ENCODE measurements at regions not wholly inside any gene's neighbourhood (a gene's known extent, or its start where the extent isn't known, plus 50 kb on each side); places are given as distances from the start of the nearest gene placed in this dataset.

- no peak overlapping the region for H3K27ac ChIP-seq (ENCODE audit: low read depth, low read length, poor library complexity, severe bottlenecking)
- DNase-seq (ENCODE audit: low spot score): no peak
- intact Hi-C loops (cut with micrococcal nuclease; ENCODE audit: unreplicated experiment): no loop called here
- H3K9me3 ChIP-seq (ENCODE audit: low read depth, low read length, poor library complexity, severe bottlenecking): no peaks in the 10 kb centered on the region
- TF ChIP-seq, protein P1, sequence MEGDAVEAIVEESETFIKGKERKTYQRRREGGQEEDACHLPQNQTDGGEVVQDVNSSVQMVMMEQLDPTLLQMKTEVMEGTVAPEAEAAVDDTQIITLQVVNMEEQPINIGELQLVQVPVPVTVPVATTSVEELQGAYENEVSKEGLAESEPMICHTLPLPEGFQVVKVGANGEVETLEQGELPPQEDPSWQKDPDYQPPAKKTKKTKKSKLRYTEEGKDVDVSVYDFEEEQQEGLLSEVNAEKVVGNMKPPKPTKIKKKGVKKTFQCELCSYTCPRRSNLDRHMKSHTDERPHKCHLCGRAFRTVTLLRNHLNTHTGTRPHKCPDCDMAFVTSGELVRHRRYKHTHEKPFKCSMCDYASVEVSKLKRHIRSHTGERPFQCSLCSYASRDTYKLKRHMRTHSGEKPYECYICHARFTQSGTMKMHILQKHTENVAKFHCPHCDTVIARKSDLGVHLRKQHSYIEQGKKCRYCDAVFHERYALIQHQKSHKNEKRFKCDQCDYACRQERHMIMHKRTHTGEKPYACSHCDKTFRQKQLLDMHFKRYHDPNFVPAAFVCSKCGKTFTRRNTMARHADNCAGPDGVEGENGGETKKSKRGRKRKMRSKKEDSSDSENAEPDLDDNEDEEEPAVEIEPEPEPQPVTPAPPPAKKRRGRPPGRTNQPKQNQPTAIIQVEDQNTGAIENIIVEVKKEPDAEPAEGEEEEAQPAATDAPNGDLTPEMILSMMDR (conservative IDR thresholded peaks at IDR 0.05; ENCODE audit: low read depth, low read length): no peak
- no peak for TF ChIP-seq EZH2 (IDR thresholded peaks at IDR 0.05; ENCODE audit: borderline replicate concordance, low read depth, low read length, poor library complexity, severe bottlenecking)
- H3K4me1 ChIP-seq (ENCODE audit: insufficient read depth, low read length, poor library complexity, severe bottlenecking): no peaks in the 10 kb centered on the region
- H3K27me3 ChIP-seq (replicated peaks; ENCODE audit: insufficient read depth, low read depth, low read length, poor library complexity): no peaks in the 10 kb centered on the region
- no peak overlapping the region for H3K4me3 ChIP-seq (ENCODE audit: low read depth, low read length, poor library complexity, severe bottlenecking)
- H3K36me3 ChIP-seq (ENCODE audit: insufficient read depth, low read length, poor library complexity, severe bottlenecking): no peaks in the 10 kb centered on the region
- no TSS peak for BruUV-seq (replicated peaks)
- POLR2A ChIA-PET (ENCODE audit: low non-redundant PET): no interaction called here
- CTCF ChIA-PET: no interaction called here
These were observed 150.2 kb upstream of the SUCLG2 start for GRCh38 chr3:67804578-67804977.

- intact Hi-C loops (cut with micrococcal nuclease; ENCODE audit: unreplicated experiment): no loop called here
- no peak overlapping the region for H3K4me3 ChIP-seq (ENCODE audit: low read depth, low read length, poor library complexity, severe bottlenecking)
- H3K27ac ChIP-seq (ENCODE audit: low read depth, low read length, poor library complexity, severe bottlenecking): no peak overlapping the region
- BruUV-seq (replicated peaks): no TSS peak
- DNase-seq (ENCODE audit: low spot score): no peak
- H3K27me3 ChIP-seq (replicated peaks; ENCODE audit: insufficient read depth, low read depth, low read length, poor library complexity): no peaks in the 10 kb centered on the region
- H3K4me1 ChIP-seq (ENCODE audit: insufficient read depth, low read length, poor library complexity, severe bottlenecking): no peaks in the 10 kb centered on the region
- ChIA-PET POLR2A (ENCODE audit: low non-redundant PET) (no interaction called here), CTCF (no interaction called here)
- TF ChIP-seq, protein P1 (conservative IDR thresholded peaks at IDR 0.05; ENCODE audit: low read depth, low read length): no peak
- no peak for TF ChIP-seq EZH2 (IDR thresholded peaks at IDR 0.05; ENCODE audit: borderline replicate concordance, low read depth, low read length, poor library complexity, severe bottlenecking)
- H3K9me3 ChIP-seq (ENCODE audit: low read depth, low read length, poor library complexity, severe bottlenecking): no peaks in the 10 kb centered on the region
- no peaks in the 10 kb centered on the region for H3K36me3 ChIP-seq (ENCODE audit: insufficient read depth, low read length, poor library complexity, severe bottlenecking)
These were observed 149.7 kb upstream of the SUCLG2 start for GRCh38 chr3:67804089-67804488.

DNA sequence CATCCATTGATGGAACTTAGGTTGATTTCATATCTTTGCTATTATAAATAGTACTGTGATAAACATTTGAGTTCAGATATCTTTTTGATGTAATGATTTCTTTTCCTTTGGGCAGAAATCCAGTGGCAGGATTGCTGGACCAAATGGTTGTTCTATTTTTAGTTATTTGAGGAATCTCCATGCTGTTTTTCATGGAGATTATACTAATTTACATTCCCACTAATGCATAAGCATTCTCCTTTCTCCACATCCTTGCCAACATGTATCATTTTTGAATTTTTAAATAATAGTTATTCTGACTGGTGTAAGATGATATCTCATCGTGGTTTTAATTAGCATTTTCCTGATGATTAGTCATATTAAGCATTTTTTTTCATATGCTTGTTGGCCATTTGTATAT, 144.0 kb upstream of the SUCLG2 start:
- Histone ChIP-seq H3K36me3 (ENCODE audit: insufficient read depth, low read length, poor library complexity, severe bottlenecking) (no peaks in the 10 kb centered on the region), H3K27ac (ENCODE audit: low read depth, low read length, poor library complexity, severe bottlenecking) (no peak overlapping the region), H3K4me3 (ENCODE audit: low read depth, low read length, poor library complexity, severe bottlenecking) (no peak overlapping the region), H3K9me3 (ENCODE audit: low read depth, low read length, poor library complexity, severe bottlenecking) (no peaks in the 10 kb centered on the region), H3K27me3 (replicated peaks; ENCODE audit: insufficient read depth, low read depth, low read length, poor library complexity) (no peaks in the 10 kb centered on the region), H3K4me1 (ENCODE audit: insufficient read depth, low read length, poor library complexity, severe bottlenecking) (no peaks in the 10 kb centered on the region)
- ChIA-PET CTCF (no interaction called here), POLR2A (ENCODE audit: low non-redundant PET) (no interaction called here)
- no peak for DNase-seq (ENCODE audit: low spot score)
- intact Hi-C loops (cut with micrococcal nuclease; ENCODE audit: unreplicated experiment): no loop called here
- BruUV-seq (replicated peaks): no TSS peak
- no peak for TF ChIP-seq EZH2 (IDR thresholded peaks at IDR 0.05; ENCODE audit: borderline replicate concordance, low read depth, low read length, poor library complexity, severe bottlenecking)
- TF ChIP-seq, protein P1 (conservative IDR thresholded peaks at IDR 0.05; ENCODE audit: low read depth, low read length): no peak
